Keratinocyte (primary cell): ENCODE measurements at regions not wholly inside any gene's neighbourhood (a gene's known extent, or its start where the extent isn't known, plus 50 kb on each side); places are given as distances from the start of the nearest gene placed in this dataset.

Experiments used
- DNase-seq: peaks from one replicate; pipeline ENCODE4 v3.0.0-alpha.2; 2011; ENCODE audit warnings: low read depth, missing footprints, low spot score
- FAIRE-seq: peaks from 2 replicates; lab custom pipeline; 2011; peaks lifted over from hg19 to GRCh38; lab: Jason Lieb, UNC
- H2AFZ ChIP-seq: 2 replicates; pipeline ENCODE4 v1.6.0; 2012; ENCODE audit warnings: low read length, control low read depth, inconsistent platforms; ENCODE audit not compliant: control insufficient read depth
- H3K27ac ChIP-seq: 2 replicates; pipeline ENCODE4 v1.5.1; 2011; ENCODE audit warnings: low read length; ENCODE audit not compliant: control insufficient read depth, insufficient read depth
- H3K27me3 ChIP-seq: 3 replicates; pipeline ENCODE4 v1.6.0; 2011; ENCODE audit warnings: low read length; ENCODE audit not compliant: control insufficient read depth, insufficient read depth; ENCODE audit errors: extremely low read depth
- H3K36me3 ChIP-seq, 2 experiments: 2 replicates in 1 of 2; 3 replicates in 1 of 2; pipeline ENCODE4 v1.5.1; 2011; ENCODE audit warnings: low read length in 2 of 2, mild to moderate bottlenecking in 1 of 2; ENCODE audit not compliant: control insufficient read depth in 2 of 2, insufficient read depth in 2 of 2; ENCODE audit errors: extremely low read depth in 1 of 2
- H3K4me1 ChIP-seq: 3 replicates; pipeline ENCODE4 v1.5.1; 2011; ENCODE audit warnings: low read length; ENCODE audit not compliant: control insufficient read depth, insufficient read depth; ENCODE audit errors: extremely low read depth
- H3K4me2 ChIP-seq: 3 replicates; pipeline ENCODE4 v1.6.0; 2011; ENCODE audit warnings: low read depth, low read length; ENCODE audit not compliant: control insufficient read depth, insufficient read depth; ENCODE audit errors: extremely low read depth
- H3K4me3 ChIP-seq, 3 experiments: fragments of 200-600 bp in 1 of 3; sonication (generic) in 1 of 3; 2 replicates in 2 of 3; 3 replicates in 1 of 3; pipeline ENCODE4 v1.5.1; 2011 to 2016; ENCODE audit warnings: low read length in 3 of 3, mild to moderate bottlenecking in 3 of 3, control low read depth in 2 of 3, inconsistent platforms in 1 of 3, low read depth in 1 of 3, mixed read lengths in 1 of 3, mixed run types in 1 of 3, moderate library complexity in 1 of 3; ENCODE audit not compliant: control insufficient read depth in 2 of 3, insufficient read depth in 2 of 3; ENCODE audit errors: extremely low read depth in 1 of 3
- H3K79me2 ChIP-seq: 2 replicates; pipeline ENCODE4 v1.6.0; 2012; ENCODE audit warnings: low read length; ENCODE audit not compliant: control insufficient read depth, insufficient read depth
- H3K9ac ChIP-seq: 3 replicates; pipeline ENCODE4 v1.6.0; 2011; ENCODE audit warnings: low read length; ENCODE audit not compliant: control insufficient read depth, insufficient read depth; ENCODE audit errors: extremely low read depth
- H3K9me1 ChIP-seq: 3 replicates; pipeline ENCODE4 v1.6.0; 2011; ENCODE audit warnings: low read length; ENCODE audit not compliant: control insufficient read depth, insufficient read depth; ENCODE audit errors: extremely low read depth
- H3K9me3 ChIP-seq: 2 replicates; pipeline ENCODE4 v1.5.1; 2012; ENCODE audit warnings: low read depth, low read length; ENCODE audit not compliant: control insufficient read depth
- H4K20me1 ChIP-seq: 3 replicates; pipeline ENCODE4 v1.6.0; 2011; ENCODE audit warnings: low read length; ENCODE audit not compliant: control insufficient read depth, insufficient read depth; ENCODE audit errors: extremely low read depth
- EZH2 ChIP-seq: IDR thresholded peaks from one replicate; pipeline ENCODE4 v1.6.1; 2012; ENCODE audit warnings: inconsistent platforms, mild to moderate bottlenecking, low read length, moderate library complexity
- dilution Hi-C: fragments of 300-500 bp; cut with MboI; formaldehyde crosslinking; loops from one replicate; pipeline ENCODE4 v1.7.0; 2020; ENCODE audit warnings: low sequenced_read_pairs; ENCODE audit not compliant: extremely low pct_ligation_motif_present
- TF ChIP-seq, protein P1 (sequence below), 3 experiments: IDR thresholded peaks in 1 of 3; conservative IDR thresholded peaks in 1 of 3; optimal IDR thresholded peaks in 1 of 3; 2 replicates in 2 of 3; 3 replicates in 1 of 3; pipeline versions ENCODE3 to v1.5.1; 2011; ENCODE audit warnings: low read length in 3 of 3, mild to moderate bottlenecking in 3 of 3, moderate library complexity in 2 of 3, control low read depth in 1 of 3, inconsistent platforms in 1 of 3; ENCODE audit not compliant: insufficient read depth in 2 of 3; ENCODE audit errors: extremely low read depth in 1 of 3

- Histone ChIP-seq H4K20me1 (no peaks in the 10 kb centered on the region), H3K27me3 (no peaks in the 10 kb centered on the region), H3K9me1 (no peaks in the 10 kb centered on the region), H3K79me2 (no peaks in the 10 kb centered on the region), H3K4me1 (peaks cover 17% of the 10 kb centered on the region), H3K9ac (no peak overlapping the region), H3K9me3 (no peaks in the 10 kb centered on the region), H3K27ac (no peak overlapping the region), H3K36me3 (no peaks in the 10 kb centered on the region), H3K4me2 (no peak overlapping the region), H3K4me3 (no peak overlapping the region), H2AFZ (no peak overlapping the region)
- DNase-seq, result no peak
- no peak for FAIRE-seq
- dilution Hi-C loops, result no loop called here
- no peak for TF ChIP-seq EZH2
- TF ChIP-seq, protein P1, sequence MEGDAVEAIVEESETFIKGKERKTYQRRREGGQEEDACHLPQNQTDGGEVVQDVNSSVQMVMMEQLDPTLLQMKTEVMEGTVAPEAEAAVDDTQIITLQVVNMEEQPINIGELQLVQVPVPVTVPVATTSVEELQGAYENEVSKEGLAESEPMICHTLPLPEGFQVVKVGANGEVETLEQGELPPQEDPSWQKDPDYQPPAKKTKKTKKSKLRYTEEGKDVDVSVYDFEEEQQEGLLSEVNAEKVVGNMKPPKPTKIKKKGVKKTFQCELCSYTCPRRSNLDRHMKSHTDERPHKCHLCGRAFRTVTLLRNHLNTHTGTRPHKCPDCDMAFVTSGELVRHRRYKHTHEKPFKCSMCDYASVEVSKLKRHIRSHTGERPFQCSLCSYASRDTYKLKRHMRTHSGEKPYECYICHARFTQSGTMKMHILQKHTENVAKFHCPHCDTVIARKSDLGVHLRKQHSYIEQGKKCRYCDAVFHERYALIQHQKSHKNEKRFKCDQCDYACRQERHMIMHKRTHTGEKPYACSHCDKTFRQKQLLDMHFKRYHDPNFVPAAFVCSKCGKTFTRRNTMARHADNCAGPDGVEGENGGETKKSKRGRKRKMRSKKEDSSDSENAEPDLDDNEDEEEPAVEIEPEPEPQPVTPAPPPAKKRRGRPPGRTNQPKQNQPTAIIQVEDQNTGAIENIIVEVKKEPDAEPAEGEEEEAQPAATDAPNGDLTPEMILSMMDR (optimal IDR thresholded peaks at IDR 0.05 in 1 of 3, IDR thresholded peaks at IDR 0.05 in 1 of 3, conservative IDR thresholded peaks at IDR 0.05 in 1 of 3; ENCODE audit: extremely low read depth in 1 of 3, insufficient read depth in 2 of 3, low read length in 3 of 3), result no peak
These were observed 55.2 kb upstream of the RTN4 start for GRCh38 chr2:55105456-55105855.

DNA sequence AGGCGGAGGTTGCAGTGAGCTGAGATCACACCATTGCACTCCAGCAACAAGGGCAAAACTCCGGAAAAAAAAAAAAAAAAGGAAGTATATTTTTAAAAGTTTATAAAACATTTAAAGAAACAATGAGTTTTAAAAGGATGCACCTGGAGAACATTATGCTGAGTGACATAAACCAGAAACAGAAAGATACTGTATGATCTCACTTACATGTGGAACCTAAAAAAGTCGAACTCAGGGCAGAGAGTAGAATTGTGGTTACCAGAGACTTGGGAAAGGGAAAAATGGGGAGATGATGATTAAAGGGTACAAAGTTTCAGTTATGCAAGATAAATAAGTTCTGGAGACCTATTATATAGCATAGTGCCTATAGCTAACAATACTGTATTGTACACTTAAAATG, 52.8 kb upstream of the RTN4 start:
- Histone ChIP-seq H3K4me2 (no peak overlapping the region), H3K27me3 (no peaks in the 10 kb centered on the region), H3K9ac (no peak overlapping the region), H3K4me1 (peaks cover 26% of the 10 kb centered on the region), H3K79me2 (no peaks in the 10 kb centered on the region), H3K27ac (no peak overlapping the region), H4K20me1 (no peaks in the 10 kb centered on the region), H3K4me3 (no peak overlapping the region), H3K9me3 (no peaks in the 10 kb centered on the region), H2AFZ (no peak overlapping the region), H3K36me3 (no peaks in the 10 kb centered on the region), H3K9me1 (no peaks in the 10 kb centered on the region)
- DNase-seq (no peak), FAIRE-seq (no peak)
- dilution Hi-C loops, result no loop called here
- no peak for TF ChIP-seq EZH2
- TF ChIP-seq, protein P1 (optimal IDR thresholded peaks at IDR 0.05 in 1 of 3, IDR thresholded peaks at IDR 0.05 in 1 of 3, conservative IDR thresholded peaks at IDR 0.05 in 1 of 3; ENCODE audit: extremely low read depth in 1 of 3, insufficient read depth in 2 of 3, low read length in 3 of 3), result no peak
